HG03469 (cell line): ENCODE measurements at regions not wholly inside any gene's neighbourhood (a gene's known extent, or its start where the extent isn't known, plus 50 kb on each side); places are given as distances from the start of the nearest gene placed in this dataset.

Experiments used
- ATAC-seq: cut with Tn5 transposase; IDR thresholded peaks from one replicate; pipeline ENCODE4 v1.9.1; 2021; ENCODE audit warnings: mild to moderate bottlenecking, moderate library complexity, moderate number of reproducible peaks; ENCODE audit not compliant: unreplicated experiment

DNA sequence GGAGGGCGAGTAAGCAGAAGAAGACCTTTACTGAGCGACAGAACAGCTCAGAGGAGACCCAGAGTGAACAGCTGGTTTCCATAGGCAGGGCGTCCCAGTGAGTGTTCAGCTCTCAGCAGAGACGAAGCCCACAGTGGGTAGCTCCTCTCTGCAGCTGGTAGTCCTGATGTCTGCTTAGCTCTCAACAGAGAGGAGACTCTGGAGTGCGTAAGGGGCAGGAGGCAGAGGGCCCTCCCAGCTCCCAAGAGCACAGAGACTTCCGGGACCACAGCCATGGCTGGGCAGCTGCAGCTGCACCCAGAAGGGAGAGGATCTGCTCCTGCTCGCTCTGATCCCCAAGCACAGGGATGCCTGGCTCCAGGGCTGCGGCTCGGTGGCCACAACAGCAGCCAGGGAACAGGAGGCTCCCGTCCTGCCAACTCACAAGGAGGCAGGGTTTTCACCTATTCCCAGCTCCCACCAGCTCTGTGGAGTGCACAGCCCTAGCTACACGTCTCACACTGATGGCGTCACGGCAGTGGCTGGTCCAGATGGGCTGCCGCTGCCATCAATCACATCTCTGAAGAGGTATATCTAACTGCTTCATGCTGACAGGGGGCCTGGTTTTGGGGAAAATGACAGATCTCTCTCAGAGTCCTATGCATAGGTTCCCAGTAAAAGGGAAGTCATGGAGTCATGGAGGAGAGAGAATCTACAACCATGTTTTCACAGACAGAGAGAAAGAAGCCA lies 2660.1 kb upstream of the PCDH20 start:
- no peak for ATAC-seq

DNA sequence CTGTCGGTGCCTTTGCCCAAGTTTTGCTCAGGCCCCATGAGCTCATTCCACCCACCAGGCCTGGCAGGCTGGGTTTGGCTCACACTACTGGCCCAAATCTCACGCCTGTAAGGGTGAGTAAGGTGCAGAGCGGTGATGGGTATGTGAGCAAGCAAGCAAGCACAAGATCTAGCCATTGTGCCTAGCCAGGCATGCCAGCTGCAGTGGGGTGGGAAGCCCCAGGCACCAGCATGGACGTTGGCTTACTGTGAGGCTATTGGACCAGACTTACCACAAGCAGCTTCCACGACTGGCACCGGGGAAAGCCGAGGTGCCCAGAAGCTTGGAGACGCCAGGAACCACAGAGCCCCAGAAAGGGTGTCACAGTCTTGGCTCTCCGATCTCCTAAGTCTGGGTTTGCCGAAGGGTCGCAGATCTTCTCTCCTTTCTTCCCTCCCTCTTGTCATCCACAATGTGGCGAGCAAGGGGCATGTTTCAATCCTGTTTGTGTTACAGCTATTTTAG lies 2659.4 kb upstream of the PCDH20 start:
- ATAC-seq: no peak

DNA sequence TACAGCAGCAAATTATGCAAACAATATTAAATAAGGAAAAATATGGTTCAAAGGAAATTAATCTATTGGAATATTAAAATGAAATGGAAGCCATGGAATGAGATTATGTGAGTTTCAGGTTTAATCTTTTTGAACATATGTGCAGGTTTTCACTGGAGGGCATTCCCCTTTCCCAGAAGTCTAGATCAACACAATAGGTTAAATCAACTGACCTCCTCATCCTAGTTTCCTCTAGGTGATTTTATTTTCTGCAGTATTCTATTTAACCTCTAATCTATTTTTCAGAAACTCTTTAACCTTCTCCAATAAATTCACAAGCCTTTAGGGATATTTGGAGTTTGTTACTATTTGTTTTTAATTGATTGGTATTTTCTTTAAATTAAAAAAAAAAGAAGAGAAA lies 2657.6 kb upstream of the PCDH20 start:
- no peak for ATAC-seq

DNA sequence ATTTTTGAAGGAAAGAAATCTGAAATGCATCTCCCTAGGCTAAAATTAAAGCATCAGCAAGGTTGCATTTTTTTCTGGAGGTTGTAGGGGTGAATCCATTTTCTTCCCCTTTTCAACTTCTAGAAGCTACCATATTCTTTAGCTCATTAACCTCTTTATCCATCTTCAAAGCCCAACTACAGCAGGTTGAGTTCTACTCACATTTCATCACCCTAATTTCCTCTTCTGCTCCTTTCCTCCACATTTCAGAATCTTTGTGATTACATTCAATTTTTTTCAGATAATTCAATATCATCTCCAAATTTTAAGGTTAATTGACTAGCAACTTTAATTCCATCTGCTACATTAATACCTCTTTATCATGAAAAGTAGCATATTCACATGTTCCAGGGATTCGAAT lies 2655.7 kb upstream of the PCDH20 start:
- ATAC-seq: no peak

DNA sequence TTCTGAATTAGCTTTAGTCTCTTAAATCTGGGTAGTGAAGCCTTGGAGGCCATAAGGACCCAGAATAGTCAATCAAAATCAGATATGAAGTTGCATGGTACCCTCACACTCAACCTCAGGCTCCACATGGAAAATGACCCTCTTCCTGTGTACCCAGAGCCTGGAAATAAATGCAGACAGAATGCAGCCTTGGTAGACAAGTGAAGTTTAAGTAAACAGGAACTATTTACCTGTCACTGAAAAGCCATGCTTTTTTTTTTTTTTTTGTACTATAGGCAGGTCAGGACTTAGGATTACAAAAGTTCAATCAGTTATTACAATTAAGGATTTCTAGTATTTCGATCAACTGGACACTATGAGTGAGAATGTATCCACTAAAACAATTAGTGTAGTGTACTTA lies 2654.2 kb upstream of the PCDH20 start:
- no peak for ATAC-seq

DNA sequence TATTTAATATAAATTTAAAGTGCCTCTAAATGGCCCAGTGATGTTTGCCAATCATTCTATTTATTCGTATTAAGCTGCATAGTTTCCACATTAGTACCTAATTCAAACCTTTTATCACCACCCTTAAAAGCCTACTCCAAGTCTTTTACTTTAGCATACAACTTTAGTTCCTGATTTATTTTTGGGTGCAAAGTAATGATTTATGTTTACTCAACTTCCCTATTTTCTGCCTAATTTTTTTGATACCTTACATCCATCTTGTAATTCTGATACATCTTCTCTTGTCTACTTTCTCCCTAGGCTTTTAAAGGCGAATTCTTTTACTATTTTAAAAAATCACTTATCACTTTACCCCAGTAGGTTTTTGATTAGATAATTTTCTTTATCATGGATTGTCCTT lies 2651.1 kb upstream of the PCDH20 start:
- ATAC-seq: no peak

DNA sequence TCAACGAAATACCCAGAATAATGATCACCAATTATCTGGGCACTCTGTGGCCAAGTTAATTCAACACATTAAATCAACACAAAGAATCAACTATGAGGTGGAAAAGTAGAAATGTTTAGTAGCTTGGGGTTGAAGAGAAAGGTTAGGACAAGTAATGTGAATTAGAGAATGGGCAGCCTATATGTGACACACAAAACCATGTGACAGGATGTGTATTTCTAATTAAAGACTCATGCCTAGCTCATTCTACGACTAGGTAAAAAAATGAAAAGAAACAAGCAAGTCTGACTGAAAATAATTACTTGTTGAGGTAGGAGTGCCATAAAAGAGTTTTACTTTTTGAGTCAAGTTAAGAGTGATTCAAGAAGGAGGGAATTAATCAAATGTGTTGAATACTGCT lies 2646.0 kb upstream of the PCDH20 start:
- ATAC-seq: no peak

DNA sequence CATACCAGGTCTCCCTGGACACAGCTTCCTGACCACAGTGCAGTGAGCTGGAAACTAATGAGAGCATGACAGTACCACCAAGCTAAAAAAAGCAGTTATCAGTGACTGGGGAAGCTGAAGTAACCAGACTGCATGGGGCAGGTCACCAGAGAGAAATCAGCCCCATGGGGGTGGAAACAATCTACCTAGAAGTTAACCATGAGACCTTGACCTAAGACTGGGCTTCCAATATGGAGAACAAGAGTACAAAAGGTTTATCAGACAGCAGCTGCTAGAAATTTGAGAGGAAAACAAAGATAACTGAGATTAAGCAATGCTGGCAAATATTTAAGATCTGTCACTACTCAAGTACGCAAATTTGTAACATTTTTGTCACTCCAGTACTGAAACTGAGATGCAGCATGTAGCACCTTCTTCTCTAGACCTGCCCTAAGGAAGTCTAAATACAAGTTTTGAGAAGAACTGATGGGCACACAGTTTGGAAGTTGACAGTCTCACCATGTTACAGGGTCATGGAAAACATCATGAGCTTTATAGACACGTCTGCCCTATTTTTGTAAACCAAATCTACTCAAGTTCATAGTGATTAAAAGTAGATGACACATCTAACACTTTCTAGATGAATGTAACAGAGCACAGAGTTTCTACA lies 2641.8 kb upstream of the PCDH20 start:
- ATAC-seq: no peak

DNA sequence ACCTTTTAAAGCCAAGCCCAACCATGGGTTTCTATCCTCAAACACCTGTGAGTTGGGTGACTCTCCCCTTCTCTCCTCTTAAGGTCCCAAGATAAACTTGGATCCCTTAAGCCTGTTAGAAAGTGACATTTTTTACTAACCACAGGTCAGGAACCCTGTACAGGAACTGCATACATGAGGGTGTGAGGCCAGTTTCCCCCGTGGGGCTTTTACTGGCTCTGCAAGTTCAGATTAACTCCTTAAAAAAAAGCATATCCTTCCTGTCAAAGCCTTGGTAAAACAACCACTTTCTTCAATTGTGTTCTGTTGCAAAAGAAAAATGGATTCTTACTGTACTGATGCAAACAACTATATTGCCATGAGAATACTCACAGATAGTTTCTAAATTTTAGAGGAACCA lies 2638.7 kb upstream of the PCDH20 start:
- no peak for ATAC-seq

DNA sequence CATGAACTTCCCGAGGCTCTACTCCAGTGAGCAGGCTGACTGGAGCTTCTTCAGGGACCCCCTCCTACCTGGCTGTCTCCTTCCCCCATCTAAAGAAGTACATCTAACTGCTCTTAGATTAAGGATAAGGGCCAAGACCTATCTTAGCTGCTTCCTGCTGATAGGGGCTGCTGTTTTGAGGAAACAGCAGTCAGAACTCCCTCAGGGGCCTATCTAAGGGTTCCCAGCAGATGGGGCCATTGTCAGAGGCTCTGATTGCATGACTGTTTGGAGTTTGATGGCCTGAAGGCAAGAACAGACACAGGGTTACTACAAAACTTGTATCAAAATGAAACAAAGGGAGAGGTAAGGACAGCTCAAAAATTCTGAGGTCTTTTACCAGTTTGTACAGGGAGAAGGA lies 2636.9 kb upstream of the PCDH20 start:
- ATAC-seq: no peak

DNA sequence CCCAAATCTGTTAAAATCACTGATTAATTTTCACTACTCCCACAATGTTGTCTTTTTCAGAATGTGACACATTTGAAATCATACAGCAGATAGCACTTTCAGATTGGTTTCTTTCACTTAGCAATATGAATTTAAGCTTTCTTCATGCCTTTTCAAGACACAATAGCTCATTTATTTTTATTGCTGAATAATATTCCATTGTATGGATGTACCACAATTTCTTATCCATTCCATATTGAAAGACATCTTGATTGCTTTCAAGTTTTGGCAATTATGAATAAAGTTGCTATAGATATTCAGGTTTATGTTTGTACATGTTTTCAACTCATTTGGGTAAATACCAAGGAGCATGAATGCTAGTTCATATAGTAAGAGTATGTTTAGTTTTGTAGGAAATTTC lies 2635.6 kb upstream of the PCDH20 start:
- ATAC-seq: no peak

DNA sequence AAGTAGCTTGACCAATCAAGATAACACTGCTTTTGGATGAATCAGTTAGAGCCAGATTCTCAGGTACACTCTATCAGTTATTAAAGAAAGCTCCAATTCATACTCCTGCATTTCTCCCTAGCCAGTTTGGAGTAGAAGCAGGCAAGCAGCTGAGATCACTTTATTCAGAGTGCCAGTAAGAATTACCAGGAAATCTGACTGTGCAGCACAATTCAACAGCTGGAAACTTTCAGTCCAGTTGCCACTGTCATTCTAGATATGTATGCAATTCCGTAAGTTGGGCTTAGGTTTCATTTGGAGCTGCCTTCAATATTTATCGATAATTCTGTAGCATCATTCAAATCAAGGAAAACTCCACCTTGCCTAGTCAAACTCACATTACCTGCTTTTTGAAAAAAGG lies 2625.6 kb upstream of the PCDH20 start:
- no peak for ATAC-seq

DNA sequence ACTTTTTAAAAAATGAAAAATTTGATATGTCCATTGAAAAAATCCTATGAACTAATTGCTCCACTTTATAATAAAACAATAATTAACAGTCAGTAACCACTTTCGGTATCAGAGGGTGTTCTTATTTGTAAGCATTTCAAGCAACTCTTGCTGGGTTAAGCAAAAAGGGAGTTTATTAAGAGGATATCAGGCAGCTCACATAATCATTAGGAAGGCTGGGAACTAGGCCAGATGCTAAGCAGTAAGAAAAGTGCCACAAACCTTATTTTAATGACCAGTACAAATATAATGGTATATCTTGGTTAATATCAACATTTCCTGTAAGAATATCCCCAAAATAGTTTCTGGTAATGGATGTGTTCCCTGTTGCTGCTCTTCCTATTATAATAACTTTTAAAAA lies 2618.3 kb upstream of the PCDH20 start:
- no peak for ATAC-seq

DNA sequence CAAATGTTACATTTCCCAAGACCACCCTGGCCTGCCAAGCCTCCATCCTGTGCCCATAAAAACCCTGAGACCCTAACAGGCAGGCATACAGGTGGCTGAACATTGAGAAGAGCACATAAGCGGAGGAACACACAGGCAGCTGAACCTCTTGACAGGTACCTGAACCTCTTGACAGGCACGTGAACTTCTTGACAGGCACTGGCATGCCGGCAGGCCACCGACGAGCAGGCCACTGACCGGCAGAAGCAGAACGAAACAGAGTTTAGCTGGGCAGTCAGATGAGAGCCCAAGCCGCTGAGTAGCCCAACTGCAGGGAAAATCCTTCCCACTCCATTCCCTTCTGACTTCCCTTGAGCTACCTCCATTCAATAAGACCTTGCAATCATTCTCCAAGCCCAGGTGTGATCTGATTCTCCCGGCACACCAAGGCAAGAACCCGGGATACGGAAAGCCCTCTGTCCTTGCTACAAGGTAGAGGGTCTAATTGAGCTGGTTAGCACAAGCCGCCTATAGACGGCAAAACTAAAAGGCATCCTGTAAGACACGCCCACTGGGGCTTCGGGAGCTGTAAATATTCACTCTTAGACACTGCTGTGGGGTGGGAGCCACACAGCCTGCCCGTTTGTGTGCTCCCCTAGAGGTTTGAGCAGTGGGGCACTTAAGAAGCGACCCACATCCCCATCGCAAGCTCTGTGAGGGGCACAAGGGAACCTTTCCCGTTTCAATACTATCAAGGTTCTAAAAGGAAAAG lies 2613.9 kb upstream of the PCDH20 start:
- ATAC-seq: no peak

DNA sequence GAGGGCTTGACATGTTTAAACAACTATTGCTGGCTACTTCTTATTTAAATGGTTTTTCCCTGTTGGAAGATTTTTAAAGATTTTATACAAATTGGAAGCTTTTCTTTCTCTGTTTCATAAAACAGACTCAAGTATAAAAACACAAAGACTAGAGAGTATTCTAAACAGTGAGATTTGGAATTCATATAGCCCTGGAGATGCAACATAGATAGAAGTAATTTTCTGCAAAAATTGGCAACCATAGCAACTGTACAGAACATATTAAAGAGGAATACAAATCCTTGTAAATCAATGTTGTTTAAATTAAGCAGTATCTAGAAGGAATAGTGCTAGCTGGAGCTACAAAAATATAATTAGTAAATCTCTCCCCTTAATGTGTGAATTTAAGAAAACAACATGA lies 2612.9 kb upstream of the PCDH20 start:
- no peak for ATAC-seq

DNA sequence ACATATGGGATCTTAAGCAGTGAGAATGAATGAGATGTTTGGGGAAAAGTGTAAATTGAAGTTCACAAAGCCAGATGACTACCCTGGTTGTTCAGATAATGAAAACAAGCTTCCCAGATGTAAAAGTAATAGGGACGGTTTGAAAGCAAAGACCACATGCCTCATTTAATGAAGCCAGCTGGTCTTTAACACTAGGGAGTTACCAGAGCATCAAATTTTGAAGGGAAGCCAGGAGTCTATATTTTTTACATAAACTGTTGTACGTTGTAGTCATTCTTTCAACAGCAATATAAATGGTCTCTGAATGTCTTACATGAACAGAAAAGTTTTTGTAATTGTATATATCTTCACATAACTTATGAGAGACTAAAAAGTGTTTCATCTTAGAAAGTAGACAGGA lies 2604.5 kb upstream of the PCDH20 start:
- no peak for ATAC-seq

DNA sequence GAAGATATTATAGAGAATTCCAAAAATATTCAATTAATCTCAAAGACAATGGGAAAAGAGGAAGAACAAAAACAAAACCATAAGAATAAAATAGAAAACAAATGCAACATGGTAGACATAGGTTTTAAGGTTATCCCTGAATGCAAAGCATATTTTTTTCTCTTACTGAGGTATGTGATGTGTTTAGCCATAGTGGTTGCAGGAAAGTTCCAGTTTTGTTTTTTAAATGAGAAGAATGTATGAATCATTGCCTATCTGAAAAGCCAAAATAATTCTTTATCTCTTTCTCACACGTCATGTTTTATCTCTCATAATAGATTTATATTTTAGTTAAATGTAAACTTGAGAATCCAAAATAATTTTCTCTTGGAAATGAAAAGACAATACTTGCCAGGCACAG lies 2591.7 kb upstream of the PCDH20 start:
- ATAC-seq: no peak

DNA sequence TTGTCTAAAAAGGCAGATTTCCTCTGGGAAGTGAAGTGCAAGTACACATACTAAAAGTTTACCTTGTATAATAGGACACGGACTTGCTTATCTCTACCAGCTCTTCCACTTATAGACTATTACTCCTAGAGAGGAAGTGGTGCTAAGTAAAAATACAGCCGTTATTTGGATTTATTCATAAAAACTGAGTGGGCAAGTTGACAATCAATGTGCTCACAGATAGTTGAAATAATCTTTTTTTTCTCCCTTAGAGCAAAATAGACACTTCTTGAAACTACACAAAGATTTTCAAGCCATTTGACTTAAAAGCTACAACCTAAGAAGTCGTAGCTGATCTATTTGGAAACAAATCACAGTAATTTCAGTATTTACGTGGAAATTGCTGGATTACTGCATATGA lies 2584.7 kb upstream of the PCDH20 start:
- ATAC-seq: no peak

DNA sequence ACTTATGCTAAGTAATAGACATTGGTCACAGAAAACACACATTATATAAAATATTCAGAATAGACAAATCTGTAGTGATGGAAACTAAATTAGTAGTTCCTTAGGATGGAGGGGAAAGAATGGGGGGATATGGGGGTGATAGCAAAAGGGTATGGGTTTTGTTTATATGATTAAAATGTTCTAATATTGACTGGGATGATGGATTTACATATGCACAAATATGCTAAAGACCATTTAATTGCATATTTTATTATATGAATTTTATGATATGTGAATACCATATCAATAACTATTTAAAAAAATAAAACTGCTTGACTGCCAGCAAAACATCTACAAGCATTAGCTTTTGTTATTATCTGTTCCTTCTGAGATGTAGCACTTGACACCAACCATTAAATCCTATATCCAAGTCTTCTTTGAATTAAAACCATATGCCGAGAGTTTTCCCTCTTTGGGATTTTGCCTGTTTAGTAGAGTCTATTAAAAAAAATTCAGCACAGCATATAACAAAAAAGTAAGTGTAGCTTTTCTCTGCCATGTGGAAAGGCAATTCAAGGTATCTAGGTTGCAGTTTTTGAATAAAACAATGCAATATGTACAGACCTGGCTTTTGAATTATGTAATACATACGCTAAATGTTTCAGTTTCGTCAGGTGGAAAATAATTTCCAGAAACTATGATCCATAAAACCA lies 2584.1 kb upstream of the PCDH20 start:
- no peak for ATAC-seq

DNA sequence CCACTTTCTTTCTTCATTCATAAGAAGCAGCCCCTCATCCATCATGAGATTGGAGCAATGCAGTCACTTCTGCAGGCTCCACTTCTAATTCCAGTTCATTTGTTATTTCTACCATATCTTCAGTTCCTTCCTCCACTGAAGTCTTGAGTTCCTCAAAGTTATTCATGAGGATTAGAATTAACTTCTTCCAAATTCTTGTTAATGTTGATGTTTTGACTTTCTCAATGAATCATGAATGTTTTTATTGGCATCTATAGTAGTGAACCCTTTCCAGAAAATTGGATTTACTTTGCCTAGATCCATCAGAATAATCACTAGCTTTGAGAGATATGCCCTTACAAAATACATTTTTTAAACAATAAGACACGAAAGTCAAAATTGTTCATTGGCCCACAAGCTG lies 2567.7 kb upstream of the PCDH20 start:
- no peak for ATAC-seq

DNA sequence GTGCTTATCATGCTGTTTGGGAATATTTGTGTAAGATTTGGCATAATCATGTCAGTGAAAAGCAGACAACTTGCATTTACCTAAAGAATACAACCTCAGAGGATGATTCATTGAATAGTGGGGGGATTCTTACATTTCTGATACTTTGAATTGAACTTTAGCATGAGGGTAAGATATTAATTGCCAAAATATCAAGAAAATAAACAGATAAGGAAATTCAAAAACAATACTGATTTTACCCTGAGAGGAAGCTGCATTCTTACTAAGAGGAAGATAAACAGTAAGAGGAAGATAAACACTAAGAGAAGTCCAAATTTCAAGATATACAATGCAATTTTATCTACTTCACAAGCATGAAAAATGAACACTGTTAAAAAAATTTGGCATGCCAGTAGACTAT lies 2564.3 kb upstream of the PCDH20 start:
- ATAC-seq: no peak
